DMS79 (cell line): ENCODE measurements at regions not wholly inside any gene's neighbourhood (a gene's known extent, or its start where the extent isn't known, plus 50 kb on each side); places are given as distances from the start of the nearest gene placed in this dataset.

Source experiments
- DNase-seq: peaks from one replicate; lab custom pipeline; 2025; lab: John Stamatoyannopoulos, UW

- no peak for DNase-seq
These were observed 54.3 kb upstream of the AGTR1 start for GRCh38 chr3:148643389-148643840.

GRCh38 chr3:148646126-148646665, 51.5 kb upstream of the AGTR1 start:
- DNase-seq = no peak
